Activated CD4-positive, alpha-beta memory T cell treated with anti-CD3 and anti-CD28 coated beads for 36 hours (primary cell): ENCODE measurements at regions not wholly inside any gene's neighbourhood (a gene's known extent, or its start where the extent isn't known, plus 50 kb on each side); places are given as distances from the start of the nearest gene placed in this dataset.

Experiments
- CTCF ChIA-PET: fragments of 350-600 bp; sonication (Branson Sonifier 250); formaldehyde crosslinking; loops from one replicate; lab custom pipeline; 2021; ENCODE audit warnings: antibody characterized with exemption, inconsistent platforms; lab: Charles Lee
- POLR2A ChIA-PET: fragments of 350-600 bp; sonication (Branson Sonifier 250); formaldehyde crosslinking; loops from one replicate; lab custom pipeline; 2021; ENCODE audit warnings: antibody characterized with exemption; lab: Charles Lee
- DNase-seq: peaks from one replicate; pipeline ENCODE4 v3.0.0-alpha.2; 2020
- H3K27ac Mint-ChIP-seq: one replicate; pipeline ENCODE4 v1.8.0; 2021; ENCODE audit warnings: mixed read lengths
- H3K27me3 Mint-ChIP-seq: one replicate; pipeline ENCODE4 v1.8.0; 2021; ENCODE audit warnings: mixed read lengths
- H3K36me3 Mint-ChIP-seq: one replicate; pipeline ENCODE4 v1.8.0; 2021; ENCODE audit warnings: mixed read lengths
- H3K4me1 Mint-ChIP-seq: one replicate; pipeline ENCODE4 v1.8.0; 2021; ENCODE audit warnings: low read depth, mixed read lengths
- H3K4me3 Mint-ChIP-seq: one replicate; pipeline ENCODE4 v1.8.0; 2021; ENCODE audit warnings: mild to moderate bottlenecking, mixed read lengths
- H3K9me3 Mint-ChIP-seq: one replicate; pipeline ENCODE4 v1.8.0; 2021; ENCODE audit warnings: mixed read lengths
- intact Hi-C: fragments of 100-400 bp; cut with micrococcal nuclease; formaldehyde crosslinking; loops from one replicate; pipeline ENCODE4 v1.15.1; 2023

DNA sequence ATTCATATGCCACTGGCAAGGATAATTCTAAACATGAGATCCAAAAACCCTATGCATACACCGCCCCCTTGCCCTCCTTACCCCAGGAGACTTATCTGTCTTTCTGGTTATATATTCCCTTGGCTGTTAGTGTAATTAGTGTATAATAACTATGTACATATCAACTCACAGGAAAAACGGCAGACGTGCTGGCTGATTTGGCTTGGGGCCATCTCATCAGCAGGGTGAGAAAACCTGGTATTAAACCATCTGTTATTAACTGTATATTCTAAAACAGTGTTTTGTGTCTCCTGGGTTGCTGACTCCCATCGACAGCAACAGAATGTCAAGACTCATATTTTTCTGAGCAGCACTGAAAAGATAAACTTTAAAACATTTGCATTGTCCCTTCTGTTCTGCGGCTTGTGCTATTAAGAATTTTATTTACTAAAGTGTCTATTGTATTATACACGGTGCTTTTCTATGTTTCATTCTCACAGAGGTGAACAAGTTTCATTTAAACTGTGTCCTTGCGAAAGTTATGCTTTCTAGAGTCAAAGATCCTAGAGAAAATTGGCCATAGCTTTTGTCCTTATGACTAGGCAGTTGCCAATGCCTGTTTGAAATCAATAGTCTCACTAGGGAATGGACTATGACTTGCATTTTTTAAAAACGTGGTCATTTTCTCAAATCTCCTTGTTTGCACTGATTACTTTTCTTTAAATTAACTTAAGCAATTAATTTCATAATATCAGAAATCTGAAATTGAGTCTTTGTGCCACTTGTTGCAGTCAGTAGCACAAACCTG is 211.5 kb upstream of the MID1 start:
- intact Hi-C loops = no loop called here

DNA sequence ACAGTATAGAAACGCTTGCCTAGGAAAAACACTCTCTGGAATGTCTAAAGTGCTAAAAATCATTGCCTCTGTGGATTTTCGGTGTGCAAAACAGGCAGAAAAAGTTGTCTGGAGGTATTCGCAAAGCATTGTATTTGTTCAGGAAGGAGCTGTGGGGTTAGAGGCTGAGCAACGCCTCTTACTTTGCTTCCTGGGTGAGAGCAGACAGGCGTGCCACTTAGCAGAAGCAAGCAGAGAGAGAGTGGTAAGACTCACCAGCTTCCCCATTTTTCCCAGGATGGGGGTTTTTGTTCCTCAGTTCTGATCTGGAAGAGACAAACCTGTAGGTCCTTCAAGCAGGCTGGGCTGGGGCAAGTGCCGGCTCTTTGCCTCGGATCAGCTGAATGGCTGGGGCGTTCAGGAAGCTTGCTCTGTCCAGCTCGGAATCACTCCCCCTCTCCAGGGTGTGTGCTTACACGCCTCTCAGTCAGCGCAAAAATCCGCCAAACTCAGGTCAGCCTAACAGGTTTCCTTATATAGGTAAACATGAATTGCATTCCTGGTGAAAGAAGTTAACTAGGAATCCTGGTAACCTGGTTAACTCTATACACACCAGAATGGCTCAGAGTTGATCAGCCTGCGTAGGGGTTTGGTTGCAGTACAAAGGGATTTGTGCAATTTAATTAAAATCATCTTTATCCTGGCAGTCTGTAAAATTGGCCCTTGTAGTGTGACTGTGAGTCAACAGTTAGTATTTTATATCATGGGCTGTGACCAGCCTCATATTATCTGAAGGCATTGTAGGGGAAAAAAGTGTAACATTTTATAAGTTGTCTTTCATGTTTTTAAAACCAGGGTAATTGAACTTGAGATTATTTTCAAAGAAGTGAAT is 213.1 kb upstream of the MID1 start:
- Mint-ChIP-seq H3K4me1 (no peaks in the 10 kb centered on the region), H3K27ac (no peak overlapping the region)
- POLR2A ChIA-PET = no interaction called here

More for the DNA sequence above, 211.5 kb upstream of the MID1 start:
- no peaks in the 10 kb centered on the region for H3K4me1 Mint-ChIP-seq
- POLR2A ChIA-PET = no interaction called here
- no peak overlapping the region for H3K27ac Mint-ChIP-seq
- H3K9me3 Mint-ChIP-seq = no peaks in the 10 kb centered on the region
- H3K36me3 Mint-ChIP-seq = no peaks in the 10 kb centered on the region
- CTCF ChIA-PET = no interaction called here
- no peak overlapping the region for H3K4me3 Mint-ChIP-seq
- DNase-seq = no peak
- H3K27me3 Mint-ChIP-seq = no peaks in the 10 kb centered on the region

DNA sequence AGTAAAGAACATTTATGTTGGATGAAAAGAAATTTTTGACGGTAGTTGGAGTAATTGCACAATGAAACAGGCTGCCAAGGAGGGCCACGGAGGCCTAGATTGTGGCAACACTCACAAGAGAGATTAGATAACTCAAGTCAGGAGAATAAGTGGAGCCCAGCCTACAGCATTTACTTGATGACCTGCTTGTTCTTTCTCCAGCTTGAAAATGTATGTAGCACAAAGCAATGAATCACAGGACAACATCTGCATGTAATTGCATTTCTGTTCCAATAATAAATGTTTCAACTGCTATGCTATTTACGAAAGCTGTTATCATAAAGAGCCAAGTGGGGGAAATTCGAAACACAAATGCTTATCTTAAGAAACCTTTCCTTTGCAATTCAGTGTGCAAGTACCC is 221.2 kb upstream of the MID1 start:
- intact Hi-C loops = no loop called here
- Mint-ChIP-seq H3K4me3 (no peak overlapping the region), H3K4me1 (no peaks in the 10 kb centered on the region), H3K27ac (no peak overlapping the region), H3K27me3 (no peaks in the 10 kb centered on the region), H3K9me3 (peaks cover 3% of the 10 kb centered on the region), H3K36me3 (no peaks in the 10 kb centered on the region)
- CTCF ChIA-PET = no interaction called here
- DNase-seq = no peak
- POLR2A ChIA-PET = no interaction called here

More for the DNA sequence above, 213.1 kb upstream of the MID1 start:
- H3K27me3 Mint-ChIP-seq = no peaks in the 10 kb centered on the region
- no peaks in the 10 kb centered on the region for H3K36me3 Mint-ChIP-seq
- H3K4me3 Mint-ChIP-seq = no peak overlapping the region
- no peaks in the 10 kb centered on the region for H3K9me3 Mint-ChIP-seq
- DNase-seq = no peak
- intact Hi-C loops = no loop called here
- CTCF ChIA-PET = no interaction called here

DNA sequence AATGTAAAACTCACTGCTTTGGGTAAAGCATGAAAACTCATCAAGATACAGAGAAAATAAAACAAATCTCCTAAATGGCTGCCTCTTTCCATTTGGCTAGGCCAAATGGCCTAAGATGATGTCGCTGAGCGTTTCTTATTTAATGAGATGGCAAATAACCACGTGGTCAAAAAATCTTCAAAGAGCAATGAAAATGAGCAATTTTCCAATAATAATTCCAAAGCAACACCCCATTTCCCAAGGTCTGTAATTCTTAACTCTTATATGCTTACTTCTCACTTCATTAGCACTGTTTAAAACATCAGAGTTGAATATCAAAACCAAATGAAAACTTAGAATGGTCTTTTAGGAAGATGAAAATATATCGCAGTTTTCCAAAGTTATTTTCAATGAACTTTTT is 222.3 kb upstream of the MID1 start:
- no peak for DNase-seq
- ChIA-PET POLR2A (no interaction called here), CTCF (no interaction called here)
- no peaks in the 10 kb centered on the region for H3K4me1 Mint-ChIP-seq
- peaks cover 3% of the 10 kb centered on the region for H3K9me3 Mint-ChIP-seq
- no peaks in the 10 kb centered on the region for H3K36me3 Mint-ChIP-seq
- intact Hi-C loops = no loop called here
- no peak overlapping the region for H3K27ac Mint-ChIP-seq
- no peaks in the 10 kb centered on the region for H3K27me3 Mint-ChIP-seq
- no peak overlapping the region for H3K4me3 Mint-ChIP-seq

DNA sequence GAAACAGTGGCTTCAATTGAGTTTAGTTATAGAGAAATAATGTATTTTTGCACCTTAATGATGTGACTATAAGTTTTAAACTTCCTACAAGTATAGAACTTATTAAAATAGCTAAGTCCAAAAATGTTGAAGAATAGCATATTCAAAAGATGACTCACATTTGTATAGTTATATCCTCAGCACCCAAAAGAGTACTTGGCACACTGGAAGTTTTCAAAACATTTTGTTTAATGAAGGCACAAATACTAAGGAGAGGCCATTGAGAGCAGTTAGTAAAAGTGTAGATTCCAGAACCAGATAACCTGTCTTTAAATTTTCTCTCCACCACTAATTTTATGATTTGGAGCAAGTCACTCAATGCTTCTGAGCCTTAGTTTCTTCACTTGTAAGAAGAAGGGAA is 226.9 kb upstream of the MID1 start:
- Mint-ChIP-seq H3K27ac (no peak overlapping the region), H3K36me3 (no peaks in the 10 kb centered on the region), H3K27me3 (no peaks in the 10 kb centered on the region), H3K4me1 (no peaks in the 10 kb centered on the region), H3K4me3 (no peak overlapping the region), H3K9me3 (no peaks in the 10 kb centered on the region)
- CTCF ChIA-PET = no interaction called here
- POLR2A ChIA-PET = no interaction called here
- intact Hi-C loops = no loop called here
- no peak for DNase-seq

DNA sequence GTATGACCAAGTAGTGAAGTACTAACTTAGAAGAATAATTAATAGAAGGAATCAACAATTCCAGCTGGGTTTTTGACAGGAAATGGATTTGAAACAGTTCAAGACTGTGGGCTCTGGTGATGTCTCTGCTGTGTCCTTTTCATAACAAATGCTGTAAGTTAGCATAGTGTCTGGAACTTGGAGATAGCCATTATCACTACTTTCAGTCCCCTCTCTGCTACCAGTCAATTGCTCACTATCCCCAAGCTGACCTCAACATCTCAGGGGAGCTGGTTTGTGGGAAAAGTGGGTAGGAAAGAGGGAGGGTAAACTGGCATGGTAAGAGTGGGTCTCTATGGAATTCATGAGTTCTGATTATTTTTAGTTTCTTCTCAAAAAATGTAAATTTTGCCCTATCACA is 231.4 kb upstream of the MID1 start:
- ChIA-PET POLR2A (no interaction called here), CTCF (no interaction called here)
- no peaks in the 10 kb centered on the region for H3K9me3 Mint-ChIP-seq
- DNase-seq = no peak
- H3K4me1 Mint-ChIP-seq = no peaks in the 10 kb centered on the region
- H3K27me3 Mint-ChIP-seq = no peaks in the 10 kb centered on the region
- intact Hi-C loops = no loop called here
- H3K36me3 Mint-ChIP-seq = no peaks in the 10 kb centered on the region
- H3K4me3 Mint-ChIP-seq = no peak overlapping the region
- no peak overlapping the region for H3K27ac Mint-ChIP-seq

DNA sequence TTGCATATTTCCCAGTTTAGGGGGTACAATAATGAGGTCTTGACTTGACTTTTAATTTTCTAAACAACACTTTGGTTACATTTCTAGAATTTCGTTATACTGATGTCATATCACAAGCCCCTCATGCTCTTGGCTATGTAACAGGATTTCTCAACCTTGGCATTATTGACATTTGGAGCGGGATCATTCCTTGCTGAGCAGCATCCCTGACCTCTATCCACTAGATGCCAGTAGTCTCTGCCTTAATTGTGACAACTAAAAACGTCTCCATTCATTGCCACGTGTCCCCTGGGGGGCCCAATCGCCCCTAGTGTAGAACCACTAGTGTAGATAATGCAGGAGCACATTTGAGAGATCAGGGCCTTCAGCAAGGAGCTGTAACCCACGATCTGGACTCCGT is 234.2 kb upstream of the MID1 start:
- CTCF ChIA-PET = no interaction called here
- Mint-ChIP-seq H3K27ac (no peak overlapping the region), H3K36me3 (no peaks in the 10 kb centered on the region), H3K27me3 (no peaks in the 10 kb centered on the region), H3K9me3 (no peaks in the 10 kb centered on the region), H3K4me1 (no peaks in the 10 kb centered on the region), H3K4me3 (no peak overlapping the region)
- intact Hi-C loops = no loop called here
- DNase-seq = no peak
- POLR2A ChIA-PET = no interaction called here

DNA sequence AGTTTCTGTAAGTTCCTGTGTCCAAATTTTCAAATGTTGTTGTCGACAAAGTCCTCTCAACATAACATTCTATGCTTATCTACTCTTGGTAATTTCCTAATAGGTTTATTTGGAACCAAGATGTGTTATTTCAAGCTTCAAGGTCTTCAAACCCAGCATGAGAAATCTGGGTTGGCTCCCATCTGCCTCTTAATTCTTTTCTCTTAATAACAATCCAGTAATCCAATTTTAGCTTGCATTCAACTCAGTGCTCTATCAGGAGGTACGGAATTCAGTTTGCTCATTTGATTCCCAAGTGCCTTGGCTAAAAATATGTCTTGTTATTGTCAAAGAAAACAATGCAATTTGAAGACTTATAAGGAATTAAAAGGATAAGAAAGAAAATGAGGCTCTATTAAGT is 235.5 kb upstream of the MID1 start:
- CTCF ChIA-PET = no interaction called here
- peaks cover 1% of the 10 kb centered on the region for H3K9me3 Mint-ChIP-seq
- no peak overlapping the region for H3K27ac Mint-ChIP-seq
- H3K36me3 Mint-ChIP-seq = no peaks in the 10 kb centered on the region
- POLR2A ChIA-PET = no interaction called here
- no peaks in the 10 kb centered on the region for H3K27me3 Mint-ChIP-seq
- intact Hi-C loops = no loop called here
- no peak overlapping the region for H3K4me3 Mint-ChIP-seq
- no peaks in the 10 kb centered on the region for H3K4me1 Mint-ChIP-seq
- DNase-seq = no peak

DNA sequence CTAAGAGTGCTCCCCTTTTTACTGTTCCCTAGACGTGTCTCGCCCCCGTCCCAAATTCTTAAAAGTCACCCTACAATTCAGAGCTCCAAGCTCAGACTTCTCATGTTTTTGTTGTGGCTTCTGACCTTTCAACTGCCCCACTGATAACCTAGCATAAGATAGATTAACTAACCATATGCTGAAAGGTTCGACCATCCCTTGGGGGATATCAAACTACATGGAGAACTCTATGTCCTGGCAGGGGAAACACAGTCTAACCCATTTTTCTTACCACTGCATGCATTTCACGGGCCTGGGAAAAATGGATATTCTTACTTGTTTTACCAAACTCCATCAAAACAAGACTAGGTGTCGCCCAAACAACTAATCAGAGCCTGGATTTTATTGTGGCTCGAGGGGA is 236.4 kb upstream of the MID1 start:
- H3K9me3 Mint-ChIP-seq = peaks cover 3% of the 10 kb centered on the region
- CTCF ChIA-PET = no interaction called here
- no peak overlapping the region for H3K4me3 Mint-ChIP-seq
- intact Hi-C loops = no loop called here
- DNase-seq = no peak
- H3K27me3 Mint-ChIP-seq = no peaks in the 10 kb centered on the region
- H3K27ac Mint-ChIP-seq = no peak overlapping the region
- H3K4me1 Mint-ChIP-seq = no peaks in the 10 kb centered on the region
- H3K36me3 Mint-ChIP-seq = no peaks in the 10 kb centered on the region
- POLR2A ChIA-PET = no interaction called here

DNA sequence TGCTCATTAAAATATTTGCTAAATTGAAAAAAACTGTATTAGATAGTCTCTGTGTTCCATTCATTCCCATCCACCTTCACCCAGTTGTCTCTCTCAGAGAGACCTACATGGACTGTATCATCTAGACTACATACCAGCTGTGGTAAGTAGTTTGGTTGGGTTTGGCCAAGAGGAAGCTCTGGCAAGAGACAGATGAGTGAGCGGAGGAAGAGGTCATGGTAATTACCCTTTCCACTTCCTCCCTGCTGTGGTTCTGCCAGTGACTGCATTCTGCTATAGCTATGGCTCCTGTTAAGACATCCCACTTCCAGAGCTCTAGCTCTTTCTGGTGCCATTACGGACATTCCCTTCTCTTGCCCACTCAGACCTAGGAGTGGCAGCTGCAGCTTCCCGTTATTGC is 239.0 kb upstream of the MID1 start:
- no peak overlapping the region for H3K27ac Mint-ChIP-seq
- ChIA-PET CTCF (no interaction called here), POLR2A (no interaction called here)
- H3K9me3 Mint-ChIP-seq = peaks cover 3% of the 10 kb centered on the region
- no peak for DNase-seq
- H3K4me1 Mint-ChIP-seq = no peaks in the 10 kb centered on the region
- intact Hi-C loops = no loop called here
- H3K4me3 Mint-ChIP-seq = no peak overlapping the region
- no peaks in the 10 kb centered on the region for H3K36me3 Mint-ChIP-seq
- H3K27me3 Mint-ChIP-seq = no peaks in the 10 kb centered on the region

DNA sequence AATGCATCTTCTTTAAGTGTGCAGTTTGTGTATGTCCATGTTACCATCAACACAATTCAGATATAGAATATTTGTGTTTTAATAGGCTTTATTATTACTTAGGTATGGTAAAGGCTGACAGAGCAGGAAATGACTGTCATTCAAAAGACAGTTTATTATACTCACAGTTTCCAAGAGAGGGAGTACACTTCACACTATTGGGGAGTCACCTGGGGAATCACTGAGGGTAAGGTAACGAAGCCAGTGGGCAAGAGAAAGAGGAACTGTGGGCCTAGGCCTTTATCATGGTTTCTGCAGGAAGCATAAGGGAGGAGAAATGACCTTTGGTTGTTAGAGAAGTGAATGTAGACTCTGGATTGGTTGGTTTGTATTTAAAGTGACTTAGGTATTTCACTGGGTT is 235.1 kb upstream of the HCCS start:
- no peak for DNase-seq
- no peaks in the 10 kb centered on the region for H3K27me3 Mint-ChIP-seq
- ChIA-PET POLR2A (no interaction called here), CTCF (no interaction called here)
- H3K4me1 Mint-ChIP-seq = no peaks in the 10 kb centered on the region
- intact Hi-C loops = no loop called here
- H3K9me3 Mint-ChIP-seq = peaks cover 6% of the 10 kb centered on the region
- no peaks in the 10 kb centered on the region for H3K36me3 Mint-ChIP-seq
- H3K4me3 Mint-ChIP-seq = no peak overlapping the region
- H3K27ac Mint-ChIP-seq = no peak overlapping the region

DNA sequence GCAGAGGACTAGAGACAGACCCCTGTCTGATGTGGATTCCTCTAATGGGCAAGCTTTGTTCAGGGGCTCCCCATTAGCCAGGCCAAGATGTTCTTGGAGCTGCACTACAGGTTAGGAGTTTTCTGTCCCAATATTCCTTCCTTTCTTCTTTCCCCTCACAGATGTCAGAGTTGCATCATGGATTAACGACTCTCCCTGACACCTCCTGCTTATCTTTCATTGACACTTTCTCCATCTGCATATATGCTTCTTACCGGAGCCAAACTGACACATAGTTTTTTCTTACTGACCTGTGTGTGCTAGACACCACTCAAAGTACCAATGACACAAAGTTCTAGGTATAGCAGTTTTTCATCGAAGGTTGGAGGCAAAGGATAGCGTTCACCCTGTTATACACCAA is 228.6 kb upstream of the HCCS start:
- H3K4me3 Mint-ChIP-seq = no peak overlapping the region
- no peak overlapping the region for H3K27ac Mint-ChIP-seq
- POLR2A ChIA-PET = no interaction called here
- H3K9me3 Mint-ChIP-seq = no peaks in the 10 kb centered on the region
- H3K27me3 Mint-ChIP-seq = no peaks in the 10 kb centered on the region
- no peaks in the 10 kb centered on the region for H3K36me3 Mint-ChIP-seq
- intact Hi-C loops = no loop called here
- no peaks in the 10 kb centered on the region for H3K4me1 Mint-ChIP-seq
- CTCF ChIA-PET = no interaction called here
- DNase-seq = no peak

DNA sequence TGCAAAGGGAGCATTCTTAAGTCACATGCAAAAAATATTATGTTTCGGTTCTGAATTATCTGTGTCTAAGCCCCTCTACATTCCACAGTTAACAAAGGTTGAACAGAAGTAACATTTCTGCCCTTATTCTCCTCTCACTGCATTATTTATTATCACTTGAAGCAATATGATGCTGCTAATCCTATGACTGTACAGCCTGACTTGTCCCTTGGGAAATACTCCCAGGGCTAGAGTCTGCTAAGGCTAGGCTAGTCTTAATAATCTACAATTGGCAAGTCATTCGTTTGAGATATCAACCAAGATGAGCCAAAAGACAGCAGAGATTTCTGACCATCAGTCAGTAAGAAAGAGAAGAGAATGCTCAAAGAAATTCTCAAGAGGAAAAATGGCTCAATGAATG is 226.9 kb upstream of the HCCS start:
- Mint-ChIP-seq H3K27ac (no peak overlapping the region), H3K36me3 (no peaks in the 10 kb centered on the region), H3K4me3 (no peak overlapping the region), H3K9me3 (no peaks in the 10 kb centered on the region), H3K27me3 (no peaks in the 10 kb centered on the region), H3K4me1 (no peaks in the 10 kb centered on the region)
- ChIA-PET POLR2A (no interaction called here), CTCF (no interaction called here)
- intact Hi-C loops = no loop called here
- no peak for DNase-seq
